ENCODE measurements at regions not wholly inside any gene's neighbourhood (a gene's known extent, or its start where the extent isn't known, plus 50 kb on each side); places are given as distances from the start of the nearest gene placed in this dataset.
"Not testable (repeated sequence)": the region's sequence is repeated elsewhere in the genome, so short reads cannot be mapped to it uniquely, and the experiment has no call there.

DNA sequence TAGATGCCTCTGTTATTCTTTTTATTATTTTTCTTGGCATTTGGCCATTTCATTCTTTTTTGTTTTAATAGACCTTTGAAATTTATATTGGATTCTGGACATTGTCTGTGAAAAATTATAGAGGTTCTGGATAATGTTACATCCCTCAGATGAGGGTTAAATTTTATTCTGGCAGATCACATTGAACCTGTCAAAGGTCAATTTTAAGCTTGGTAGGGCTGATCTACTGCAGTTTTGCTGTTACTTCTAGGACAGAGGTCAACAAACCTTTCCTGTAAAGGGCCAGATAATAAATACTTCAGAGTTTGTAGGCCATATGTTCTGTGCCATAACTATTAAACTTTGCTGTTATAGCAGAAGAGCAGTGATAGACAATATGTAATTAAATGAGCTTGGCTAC, 318.9 kb upstream of the DPPA4 start:
- DNase-seq (ENCODE audit: low spot score) = no peak

DNA sequence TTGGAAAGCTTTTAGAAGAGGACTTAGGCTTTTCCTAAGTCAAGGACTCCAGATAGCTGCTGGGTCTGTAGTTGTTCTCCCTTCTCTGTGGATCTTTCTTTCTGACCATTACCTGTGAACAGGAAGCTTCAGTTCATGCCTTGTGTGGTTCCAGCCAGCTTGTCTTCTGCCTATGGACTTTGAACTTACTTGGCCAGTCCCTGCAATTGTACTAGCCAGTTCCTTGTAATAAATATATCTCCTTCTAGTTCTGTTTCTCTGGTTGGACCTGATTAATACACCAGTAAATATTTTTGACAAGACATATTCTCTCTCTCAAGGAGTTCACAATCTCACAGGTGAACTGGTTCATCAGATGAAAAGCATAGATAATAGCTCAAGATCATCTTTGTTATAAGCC, 341.3 kb upstream of the DPPA4 start:
- DNase-seq (ENCODE audit: low spot score) = peak; percentile 33

DNA sequence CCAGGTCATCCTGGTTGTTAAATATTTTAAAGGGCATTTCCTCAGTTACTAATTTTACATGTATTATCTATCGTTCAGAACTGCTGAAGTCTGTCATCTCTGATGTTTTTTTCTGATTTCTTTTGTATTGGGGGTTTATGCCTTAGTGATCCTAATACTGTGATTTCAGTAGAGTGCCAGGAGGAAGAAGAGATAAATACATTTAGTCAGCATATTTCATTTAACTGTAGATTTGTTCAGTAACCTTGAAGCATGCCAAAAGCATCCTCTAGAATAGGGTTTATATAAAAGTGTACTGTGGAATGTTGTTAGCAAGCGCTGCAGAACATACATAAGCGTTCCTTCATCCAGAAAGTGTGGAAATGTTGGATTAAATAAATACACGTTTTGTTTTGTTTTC, 342.3 kb upstream of the DPPA4 start:
- no peak for DNase-seq (ENCODE audit: low spot score)

DNA sequence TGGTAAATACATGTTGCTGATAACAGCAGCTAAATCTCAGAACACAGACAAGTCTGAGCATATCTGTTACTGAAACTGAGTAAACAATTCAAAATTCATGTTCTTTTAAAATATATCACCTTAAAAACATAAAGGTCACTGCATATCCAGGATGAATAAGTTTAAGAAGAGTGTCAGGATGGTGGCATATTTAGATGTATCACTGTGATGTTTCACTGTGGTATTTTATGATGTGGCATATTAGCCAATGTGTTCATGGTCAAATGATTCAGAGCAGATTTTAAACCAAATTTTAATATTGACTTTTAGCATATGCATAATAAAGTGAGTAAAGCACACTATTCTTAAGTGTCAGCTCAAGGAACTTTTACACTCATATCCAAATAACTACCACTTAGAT, 346.4 kb upstream of the DPPA4 start:
- no peak for DNase-seq (ENCODE audit: low spot score)

DNA sequence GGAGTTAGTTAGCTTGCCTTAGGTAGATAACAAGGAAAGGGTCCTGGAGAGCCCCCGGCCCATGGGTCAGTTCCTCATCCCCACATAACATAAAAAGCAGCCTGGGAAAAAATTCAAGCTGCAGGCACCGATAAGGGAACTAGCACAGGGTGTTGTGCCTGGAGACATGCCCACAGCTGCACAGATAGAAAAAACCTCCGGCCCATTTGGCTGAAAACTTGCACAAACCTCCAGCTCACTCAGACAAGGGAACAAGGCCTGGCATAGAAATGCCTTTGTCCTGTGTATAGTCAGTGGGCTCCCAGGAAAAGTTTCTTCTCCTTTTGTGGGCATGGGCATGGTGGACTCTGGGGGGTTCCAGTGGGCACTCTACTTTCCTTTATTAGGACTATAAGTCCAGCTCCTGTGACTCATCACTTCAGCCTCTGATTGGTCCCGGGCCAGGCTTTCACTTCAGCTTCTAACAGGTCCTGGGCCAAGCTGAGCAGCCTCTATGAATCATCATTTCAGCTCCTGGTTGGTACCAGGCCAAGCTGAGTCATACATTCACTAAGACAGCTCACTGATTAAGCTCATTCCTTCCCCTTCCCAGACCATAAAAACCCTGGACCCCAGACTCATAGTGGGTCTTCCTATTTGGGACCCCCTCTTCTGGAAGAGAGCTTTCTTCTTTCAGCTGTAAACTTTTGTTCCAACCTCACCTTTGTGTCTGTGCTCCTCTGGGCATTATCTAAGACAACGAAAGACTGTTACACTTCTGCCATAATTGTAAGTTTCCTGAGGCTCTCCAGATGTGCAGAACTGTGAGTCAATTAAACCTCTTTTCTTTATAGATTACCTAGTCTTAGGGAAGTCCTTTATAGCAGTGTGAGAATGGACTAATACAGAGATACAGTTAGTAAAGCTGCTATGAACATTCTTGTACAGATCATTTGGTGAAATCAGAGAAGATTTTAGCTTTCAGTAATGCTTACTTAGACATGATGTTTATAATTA, 348.0 kb upstream of the DPPA4 start:
- DNase-seq (ENCODE audit: low spot score) = peak; percentile 94

DNA sequence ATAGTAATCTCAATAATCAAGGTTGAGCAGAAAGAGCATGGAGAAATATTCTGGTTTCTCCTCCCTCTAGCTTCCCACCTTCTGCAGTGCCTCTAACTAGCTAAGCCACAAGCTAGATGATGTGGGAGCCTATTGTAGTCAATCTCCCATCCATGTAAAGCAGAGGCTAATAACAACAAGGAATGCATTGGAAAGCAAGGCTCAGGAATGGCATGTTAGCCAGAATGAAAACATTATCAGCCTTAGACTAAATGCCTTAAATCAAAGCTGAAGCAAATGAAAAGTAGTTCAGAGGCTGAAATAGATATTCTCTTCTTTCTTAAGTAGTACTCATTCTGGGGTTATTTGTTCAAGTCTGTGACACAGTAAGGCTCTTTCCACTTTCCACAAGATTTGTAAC, 350.3 kb upstream of the DPPA4 start:
- no peak for DNase-seq (ENCODE audit: low spot score)

DNA sequence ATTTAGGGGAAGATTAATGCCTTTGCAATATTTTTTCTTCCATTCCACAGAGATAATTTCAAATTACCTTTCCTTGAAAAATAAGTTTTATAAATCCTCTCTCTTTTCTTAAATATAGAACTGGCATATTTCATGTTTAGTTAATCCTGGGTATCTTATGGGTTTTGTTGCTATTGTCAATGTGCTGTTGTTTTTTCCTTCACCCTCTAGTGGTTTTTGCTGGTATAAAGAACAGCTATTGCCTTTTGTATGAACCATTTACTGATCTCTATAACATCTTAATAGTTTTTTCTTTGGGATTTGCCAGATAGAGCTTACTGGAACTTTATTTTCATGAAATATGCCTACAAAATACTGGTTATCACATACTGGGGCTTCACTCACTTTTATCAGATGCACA, 359.6 kb upstream of the DPPA4 start:
- DNase-seq (ENCODE audit: low spot score) = no peak

DNA sequence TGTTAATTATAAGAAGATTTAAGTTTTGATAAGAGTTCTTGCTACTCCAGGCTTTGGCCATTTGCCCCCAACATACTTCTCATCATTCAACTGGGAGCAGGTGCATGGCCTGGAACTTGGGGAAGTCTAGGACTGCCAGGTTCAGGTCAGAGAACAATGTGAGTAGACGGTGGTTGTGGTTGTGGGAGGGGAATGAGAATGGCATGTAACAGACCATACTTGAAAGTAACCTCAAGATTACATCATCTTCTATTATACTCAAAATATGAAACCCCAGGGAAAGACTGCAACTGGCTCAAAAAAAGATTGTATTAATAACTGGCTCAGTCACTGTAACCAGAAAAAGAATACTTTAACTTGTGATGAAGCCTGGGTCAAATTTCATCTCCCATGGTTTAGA, 364.9 kb upstream of the DPPA4 start:
- DNase-seq (ENCODE audit: low spot score) = no peak

DNA sequence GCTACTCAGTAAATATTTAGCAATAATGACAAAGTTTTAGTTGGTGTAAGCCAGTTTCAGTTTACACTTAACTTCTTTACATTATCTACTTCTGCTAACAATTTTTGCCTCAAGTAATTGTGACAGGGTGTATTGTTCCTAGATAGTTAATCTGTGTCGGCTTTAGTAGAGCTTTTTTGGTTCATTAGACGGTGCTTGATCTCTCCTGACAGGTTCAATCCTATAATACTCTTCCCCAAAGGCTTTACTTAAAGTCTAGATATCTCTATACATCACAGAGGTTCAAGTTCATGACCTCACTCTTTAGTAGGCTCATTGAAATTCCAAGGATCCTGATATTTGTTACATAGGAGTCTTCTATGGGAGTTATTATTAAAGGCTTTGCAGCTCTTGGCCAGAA, 365.6 kb upstream of the DPPA4 start:
- DNase-seq (ENCODE audit: low spot score) = no peak

DNA sequence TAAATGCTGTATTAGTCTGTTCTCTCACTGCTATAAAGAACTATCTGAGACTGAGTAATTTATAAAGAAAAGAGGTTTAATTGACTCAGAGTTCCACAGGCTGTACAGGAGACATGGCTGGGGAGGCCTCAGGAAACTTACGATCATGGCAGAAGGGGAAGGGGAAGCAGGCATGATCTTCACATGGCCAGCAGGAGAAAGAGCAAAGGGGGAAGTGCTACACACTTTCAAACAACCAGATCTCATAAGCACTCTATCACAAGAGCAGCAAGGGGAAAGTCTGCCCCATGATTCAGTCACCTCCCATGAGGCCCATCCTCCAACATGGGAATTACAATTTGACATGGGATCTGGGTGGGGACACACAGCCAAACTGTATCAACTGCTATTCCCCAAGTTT, 367.8 kb upstream of the DPPA4 start:
- not testable (repeated sequence) for DNase-seq (ENCODE audit: low spot score)

DNA sequence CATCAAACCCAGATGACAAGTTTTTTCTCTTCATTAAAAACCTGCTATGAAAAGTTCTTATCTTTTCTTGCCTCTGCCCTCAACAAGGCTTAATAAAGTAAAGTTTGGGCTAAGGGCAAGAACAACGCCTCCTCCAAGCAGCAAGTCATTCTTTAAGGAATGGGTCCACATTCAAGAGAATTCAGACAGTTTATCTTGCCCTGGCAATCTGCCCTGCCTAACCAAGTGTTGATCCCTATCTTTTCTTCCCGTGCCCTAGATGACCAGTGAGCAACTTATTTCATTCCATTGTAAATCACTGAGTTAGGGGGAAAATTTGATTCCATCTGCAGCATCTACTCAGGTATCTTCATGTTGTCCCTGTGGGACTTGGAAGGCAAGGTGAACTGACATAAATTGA, 370.3 kb upstream of the DPPA4 start:
- no peak for DNase-seq (ENCODE audit: low spot score)

DNA sequence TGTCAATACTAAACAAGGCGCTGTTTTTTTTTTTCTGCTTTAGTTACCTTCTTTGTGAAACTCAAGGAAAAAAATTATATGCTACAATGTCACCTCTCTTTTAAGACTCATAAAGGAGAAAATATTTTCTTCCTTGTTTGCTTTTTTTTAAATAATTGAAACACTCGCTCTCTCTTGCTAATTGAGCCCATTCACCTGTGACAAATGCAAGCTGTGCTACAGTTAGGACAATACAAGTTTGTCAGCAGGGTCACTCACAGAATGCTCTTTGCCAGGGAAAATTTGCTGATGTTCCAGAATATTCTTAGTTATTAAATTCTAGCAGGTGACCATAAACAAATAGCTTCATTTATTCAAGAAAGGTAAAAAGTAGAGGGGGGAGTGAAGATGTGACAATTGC, 375.9 kb upstream of the DPPA4 start:
- DNase-seq (ENCODE audit: low spot score) = no peak

DNA sequence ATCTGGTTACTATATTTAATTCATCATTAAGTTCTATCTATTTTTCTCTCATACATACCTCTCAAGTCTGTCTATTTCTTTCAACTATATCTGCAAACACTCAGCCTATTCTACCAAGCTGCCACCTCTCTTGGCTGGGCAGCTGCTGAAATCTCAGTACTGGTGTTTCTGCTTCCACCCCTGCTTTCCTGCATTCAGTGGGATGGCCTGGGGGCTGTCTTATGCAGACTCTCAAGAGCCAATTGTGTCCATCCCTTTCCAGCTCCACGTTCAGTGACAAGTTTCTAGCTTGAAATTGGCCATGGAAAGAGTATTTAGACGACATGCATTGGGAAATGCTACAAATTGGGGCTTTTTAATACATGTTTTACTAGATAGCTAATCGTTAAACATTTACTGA, 378.4 kb upstream of the DPPA4 start:
- no peak for DNase-seq (ENCODE audit: low spot score)

DNA sequence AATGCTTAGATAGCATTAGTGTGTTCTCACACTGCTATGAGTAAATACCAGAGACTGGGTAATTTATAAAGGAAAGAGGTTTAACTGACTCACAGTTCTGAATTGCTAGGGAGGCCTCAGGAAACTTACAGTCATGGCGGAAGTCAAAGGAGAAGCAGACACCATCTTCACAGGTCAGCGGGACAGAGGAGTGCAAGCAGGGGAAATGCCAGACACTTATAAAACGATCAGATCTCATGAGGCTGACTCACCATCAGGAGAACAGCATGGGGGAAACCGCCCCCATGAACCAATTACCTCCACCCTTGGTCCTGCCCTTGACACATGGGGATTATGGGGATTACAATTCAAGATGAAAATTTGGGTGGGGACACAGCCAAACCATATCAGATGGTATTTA, 381.5 kb upstream of the DPPA4 start:
- DNase-seq (ENCODE audit: low spot score) = no peak

DNA sequence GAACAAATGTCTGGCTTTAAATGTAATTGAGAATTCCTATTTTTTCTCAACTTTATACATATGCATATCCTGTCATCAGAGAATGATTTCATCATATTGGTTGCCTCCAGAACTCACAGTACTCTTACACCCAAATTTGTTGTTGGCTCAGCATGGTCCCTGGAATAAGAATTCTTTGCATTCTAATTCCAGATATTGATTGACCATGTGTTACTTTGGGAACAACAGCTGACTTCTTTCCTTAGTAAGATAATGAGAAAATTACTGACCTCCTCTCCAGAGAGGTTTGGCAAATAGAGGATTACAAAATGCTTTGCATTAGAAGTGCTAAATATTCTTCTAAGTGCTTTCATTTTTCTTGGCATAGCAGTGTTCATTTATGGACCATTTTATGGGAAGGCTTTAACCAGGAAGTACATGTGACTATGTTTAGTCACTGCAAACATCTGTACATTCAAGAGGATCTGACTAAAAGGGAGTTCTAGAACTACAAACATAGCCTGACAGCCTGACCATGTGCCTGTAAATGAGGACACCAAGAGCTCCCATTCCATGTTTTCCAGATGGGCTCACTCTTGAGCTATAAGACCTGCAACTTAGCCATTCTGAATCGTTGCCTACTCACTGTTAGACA, 391.6 kb upstream of the DPPA4 start:
- no peak for DNase-seq (ENCODE audit: low spot score)

DNA sequence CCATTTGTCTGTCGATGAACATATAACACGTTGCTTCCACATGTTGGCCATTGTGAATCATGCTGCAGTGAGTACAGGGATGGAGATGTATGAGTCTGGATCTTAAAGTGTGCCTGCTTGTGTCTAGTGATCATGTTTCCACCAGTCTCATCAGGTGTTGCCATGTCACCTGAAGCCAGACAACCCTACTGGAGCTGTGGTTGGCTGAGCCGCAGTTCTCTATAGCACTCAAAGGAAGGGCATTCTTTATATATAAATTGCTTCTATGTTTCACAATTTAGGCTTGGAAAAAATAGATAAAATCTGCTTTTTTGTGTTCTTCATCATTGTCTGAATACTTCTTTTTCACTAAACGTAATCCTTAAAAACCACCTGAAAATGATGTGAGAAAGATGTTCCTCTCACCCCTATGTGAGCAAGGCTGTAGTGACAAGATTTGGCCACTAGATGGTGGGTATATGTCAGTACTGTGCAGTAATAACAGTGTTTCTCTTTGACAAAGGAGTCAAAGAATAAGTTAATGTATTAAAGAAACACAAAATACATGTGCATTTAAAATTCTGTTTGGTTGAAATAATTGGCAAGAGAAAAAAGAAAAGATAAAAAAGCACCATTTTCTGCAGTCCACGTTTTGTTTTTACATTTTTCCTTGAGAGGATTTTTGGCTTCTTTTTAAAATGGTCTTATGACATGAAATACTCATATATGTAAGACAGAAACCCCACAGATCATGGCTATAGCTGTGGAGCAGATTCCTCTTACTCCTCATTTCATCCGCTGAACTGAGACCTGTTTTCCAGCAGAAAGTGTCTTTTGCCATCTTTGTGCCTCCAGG, 394.5 kb upstream of the DPPA4 start:
- peak; percentile 72 for DNase-seq (ENCODE audit: low spot score)

DNA sequence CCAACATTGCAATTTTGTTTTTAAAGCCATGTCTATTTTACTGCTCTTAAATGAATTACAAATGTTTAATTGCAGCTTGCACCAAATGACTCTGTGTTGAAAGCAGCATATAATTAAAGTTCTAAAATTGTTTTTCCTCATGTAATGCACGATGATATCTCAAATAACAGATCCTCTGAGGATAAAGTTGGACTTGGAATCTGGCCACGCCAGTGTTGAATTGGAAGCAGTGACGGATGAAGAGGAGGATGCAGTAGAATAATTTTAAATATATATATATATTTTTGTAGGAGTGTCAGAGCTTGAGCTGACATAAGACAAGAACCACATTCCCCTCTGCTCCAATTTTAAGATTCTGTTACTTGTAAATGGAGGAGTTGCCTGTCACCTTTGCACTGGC, 406.6 kb upstream of the DPPA4 start:
- DNase-seq (ENCODE audit: low spot score) = no peak

DNA sequence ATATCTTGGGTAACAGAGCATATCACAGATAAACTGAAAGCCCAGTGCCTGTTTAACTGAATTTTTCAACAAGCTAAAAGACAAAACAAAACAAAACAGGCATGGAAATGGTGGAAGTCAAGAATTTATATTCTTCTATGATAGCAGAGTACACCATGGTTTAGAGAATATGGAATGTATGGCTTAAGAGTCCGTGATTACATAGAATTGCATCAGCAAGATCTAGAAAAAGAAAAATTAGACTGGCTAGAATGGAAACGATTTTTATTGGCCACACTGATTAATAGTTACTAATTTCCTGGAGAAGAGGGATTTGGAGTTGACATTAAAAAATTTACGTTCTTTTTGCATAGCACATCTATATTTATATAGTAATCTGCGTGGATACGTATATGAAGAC, 435.2 kb upstream of the DPPA4 start:
- no peak for DNase-seq (ENCODE audit: low spot score)

DNA sequence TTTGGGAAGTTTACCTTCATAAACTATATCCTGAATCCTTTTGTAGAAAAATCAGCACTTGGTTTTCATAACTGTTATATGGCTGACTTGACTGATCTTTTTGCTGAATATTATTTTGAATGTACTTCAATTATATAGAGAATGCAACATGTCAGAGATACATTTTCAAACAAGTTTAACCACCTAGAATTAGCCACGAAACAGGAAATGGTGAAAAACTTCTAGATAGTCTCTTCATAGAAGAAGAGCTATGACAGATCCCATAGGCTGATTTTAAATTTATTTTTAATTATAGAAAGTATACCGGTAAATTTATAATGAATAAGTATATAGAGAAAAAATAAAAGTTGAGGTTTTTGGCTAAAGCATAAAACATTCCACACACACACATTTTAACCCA, 436.8 kb upstream of the DPPA4 start:
- no peak for DNase-seq (ENCODE audit: low spot score)

DNA sequence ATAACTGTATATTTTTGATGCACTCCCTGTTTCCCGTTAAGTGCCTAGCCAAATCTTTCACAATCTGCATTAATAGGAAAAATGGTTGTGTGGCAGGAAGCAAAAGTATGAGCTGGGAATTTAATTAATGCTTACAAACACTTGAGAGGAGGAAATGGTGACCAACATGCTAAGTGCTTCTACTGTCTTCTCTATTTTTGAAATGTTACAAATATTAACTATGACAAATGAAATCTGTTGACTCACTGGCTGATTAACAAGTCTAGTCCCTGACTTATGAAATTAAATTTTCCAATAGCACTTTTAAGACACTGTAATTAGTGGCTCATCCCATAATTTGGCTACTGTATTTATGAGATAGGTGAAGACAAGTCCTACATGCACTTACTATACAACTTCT, 446.9 kb upstream of the DPPA4 start:
- no peak for DNase-seq (ENCODE audit: low spot score)

DNA sequence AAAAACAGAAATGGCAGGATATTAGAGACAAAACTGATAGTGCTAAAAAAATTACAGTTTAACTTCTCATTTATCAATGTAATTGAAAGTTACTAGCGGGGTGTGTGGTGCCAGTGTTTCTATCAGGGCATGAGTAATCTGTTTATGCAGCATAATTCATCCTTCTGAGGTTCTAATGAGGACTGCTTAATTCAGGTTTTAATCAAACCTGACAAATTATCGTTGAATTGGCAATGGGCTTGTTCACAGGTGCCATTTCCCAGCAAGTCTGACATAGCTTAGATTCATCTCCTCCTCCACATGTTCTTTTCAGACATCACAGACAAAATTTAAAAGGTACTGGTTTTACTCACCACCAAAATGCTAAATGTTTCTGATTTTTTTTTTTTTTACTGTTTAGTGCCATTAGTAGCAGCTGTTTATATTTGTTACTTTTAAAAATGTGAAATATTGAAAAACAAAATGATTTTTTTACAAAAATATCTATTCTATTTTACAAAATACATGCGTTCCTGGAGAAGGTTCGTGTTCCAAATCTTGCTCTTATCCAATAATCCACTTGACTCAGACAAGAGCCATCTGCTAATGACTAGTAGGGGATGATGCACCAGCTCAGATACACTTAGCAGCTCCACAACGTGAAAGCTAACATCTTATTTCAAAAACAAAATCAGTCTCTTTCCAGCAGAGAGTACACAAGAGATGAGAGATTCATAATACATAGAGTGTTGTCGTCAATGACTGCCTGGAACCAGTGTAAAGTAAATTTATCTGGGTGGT, 447.7 kb upstream of the DPPA4 start:
- no peak for DNase-seq (ENCODE audit: low spot score)

DNA sequence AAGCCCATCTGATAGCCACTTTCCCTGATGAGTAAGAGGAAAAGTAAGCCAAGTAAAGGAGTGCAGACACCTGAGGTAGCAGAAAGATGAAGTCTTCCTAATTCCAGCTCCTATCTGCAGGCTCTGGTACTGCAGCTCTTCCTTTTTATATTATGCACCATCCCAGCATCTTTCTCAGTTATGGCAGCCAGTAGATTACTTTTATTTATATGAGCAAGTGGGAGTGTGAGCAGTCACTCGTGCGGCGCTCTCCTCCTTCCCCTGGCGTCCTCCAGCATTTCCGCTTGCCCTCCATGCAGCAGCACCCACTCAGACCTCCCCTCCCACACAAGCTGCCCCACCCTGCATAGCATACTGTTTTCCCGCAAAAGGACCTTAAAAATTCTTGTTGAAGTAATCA, 465.9 kb upstream of the DPPA4 start:
- no peak for DNase-seq (ENCODE audit: low spot score)
